SK-N-SH treated with all-trans-retinoic acid at 6 μM for 48 hours (cell line): ENCODE measurements at regions not wholly inside any gene's neighbourhood (a gene's known extent, or its start where the extent isn't known, plus 50 kb on each side); places are given as distances from the start of the nearest gene placed in this dataset.

Source experiments
- ATAC-seq: fragments of 200-7000 bp; cut with Tn5 transposase; 3 replicates; pipeline ENCODE4 v1.9.1; 2020; ENCODE audit warnings: mild to moderate bottlenecking, moderate library complexity
- BACH2 ChIP-seq: fragments of 250-450 bp; sonication (Bioruptor Pico); IDR thresholded peaks from 2 replicates; pipeline ENCODE4 v1.9.0; 2021; ENCODE audit warnings: mild to moderate bottlenecking, borderline replicate concordance
- CSDC2 ChIP-seq: fragments of 250-450 bp; sonication (Bioruptor Pico); IDR thresholded peaks from 2 replicates; pipeline ENCODE4 v1.5.0; 2020; ENCODE audit warnings: mild to moderate bottlenecking, moderate library complexity
- ESRRG ChIP-seq: fragments of 250-450 bp; sonication (Bioruptor Pico); IDR thresholded peaks from 2 replicates; pipeline ENCODE4 v1.6.1; 2021; ENCODE audit warnings: mild to moderate bottlenecking
- GLIS3 ChIP-seq: fragments of 250-450 bp; sonication (Bioruptor Pico); IDR thresholded peaks from 2 replicates; pipeline ENCODE4 v1.5.0; 2020; ENCODE audit warnings: mild to moderate bottlenecking, moderate library complexity
- ISL1 ChIP-seq: fragments of 250-450 bp; sonication (Bioruptor Pico); IDR thresholded peaks from 2 replicates; pipeline ENCODE4 v2.1.2; 2022; ENCODE audit warnings: mild to moderate bottlenecking, moderate library complexity
- OSR1 ChIP-seq: fragments of 250-450 bp; sonication (Bioruptor Pico); IDR thresholded peaks from 2 replicates; pipeline ENCODE4 v1.8.0; 2022; ENCODE audit warnings: moderate library complexity, mild to moderate bottlenecking, inconsistent platforms
- PATZ1 ChIP-seq: fragments of 250-450 bp; sonication (Bioruptor Pico); IDR thresholded peaks from 2 replicates; pipeline ENCODE4 v1.8.0; 2020; ENCODE audit warnings: mild to moderate bottlenecking, moderate library complexity, borderline replicate concordance
- PPARA ChIP-seq: fragments of 250-450 bp; sonication (Bioruptor Pico); IDR thresholded peaks from 2 replicates; pipeline ENCODE4 v1.5.0; 2020; ENCODE audit warnings: mild to moderate bottlenecking, borderline replicate concordance
- RARB ChIP-seq: fragments of 250-450 bp; sonication (Bioruptor Pico); IDR thresholded peaks from 2 replicates; pipeline ENCODE4 v1.8.0; 2021; ENCODE audit warnings: mild to moderate bottlenecking, moderate library complexity
- SNAI2 ChIP-seq: fragments of 250-450 bp; sonication (Bioruptor Pico); IDR thresholded peaks from 2 replicates; pipeline ENCODE4 v1.5.0; 2020; ENCODE audit warnings: mild to moderate bottlenecking, moderate library complexity
- TOX ChIP-seq: fragments of 250-450 bp; sonication (Bioruptor Pico); IDR thresholded peaks from 2 replicates; pipeline ENCODE4 v1.8.0; 2021; ENCODE audit warnings: mild to moderate bottlenecking, moderate library complexity, borderline replicate concordance
- ZC3H10 ChIP-seq: fragments of 250-450 bp; sonication (Bioruptor Pico); IDR thresholded peaks from 2 replicates; pipeline ENCODE4 v1.5.1; 2021; ENCODE audit warnings: mild to moderate bottlenecking, moderate library complexity
- ZFP3 ChIP-seq: fragments of 250-450 bp; sonication (Bioruptor Pico); IDR thresholded peaks from 2 replicates; pipeline ENCODE4 v1.5.0; 2020; ENCODE audit warnings: mild to moderate bottlenecking, moderate library complexity
- ZFP30 ChIP-seq: fragments of 450-650 bp; formaldehyde crosslinking; IDR thresholded peaks from 2 replicates; pipeline ENCODE4 v1.5.0; 2022; ENCODE audit warnings: mild to moderate bottlenecking, moderate library complexity
- ZNF565 ChIP-seq: fragments of 450-650 bp; formaldehyde crosslinking; conservative IDR thresholded peaks from 2 replicates; pipeline ENCODE4 v1.5.0; 2020; ENCODE audit warnings: low read depth, mild to moderate bottlenecking, moderate library complexity
- ZNF70 ChIP-seq: fragments of 450-650 bp; formaldehyde crosslinking; IDR thresholded peaks from 2 replicates; pipeline ENCODE4 v1.5.0; 2020; ENCODE audit warnings: mild to moderate bottlenecking, moderate library complexity
- ZNF8 ChIP-seq: fragments of 450-650 bp; formaldehyde crosslinking; IDR thresholded peaks from 2 replicates; pipeline ENCODE4 v1.5.0; 2020; ENCODE audit warnings: mild to moderate bottlenecking, moderate library complexity
- TF ChIP-seq, protein P1 (sequence below): fragments of 250-450 bp; sonication (Bioruptor Pico); IDR thresholded peaks from 2 replicates; pipeline ENCODE4 v1.5.1; 2021; ENCODE audit warnings: mild to moderate bottlenecking, moderate library complexity
- TF ChIP-seq, protein P2 (sequence below): fragments of 250-450 bp; sonication (Bioruptor Pico); IDR thresholded peaks from 2 replicates; pipeline ENCODE4 v1.5.1; 2020; ENCODE audit warnings: low read depth, mild to moderate bottlenecking, moderate library complexity
- TF ChIP-seq, protein P3 (sequence below): fragments of 250-450 bp; sonication (Bioruptor Pico); IDR thresholded peaks from 2 replicates; pipeline ENCODE4 v1.5.0; 2020; ENCODE audit warnings: mild to moderate bottlenecking, moderate library complexity

- TF ChIP-seq SNAI2 (CRISPR knock-in tag) = no peak
- TF ChIP-seq ZNF70 = no peak
- TF ChIP-seq ISL1 (CRISPR knock-in tag) = no peak
- TF ChIP-seq, protein P1, sequence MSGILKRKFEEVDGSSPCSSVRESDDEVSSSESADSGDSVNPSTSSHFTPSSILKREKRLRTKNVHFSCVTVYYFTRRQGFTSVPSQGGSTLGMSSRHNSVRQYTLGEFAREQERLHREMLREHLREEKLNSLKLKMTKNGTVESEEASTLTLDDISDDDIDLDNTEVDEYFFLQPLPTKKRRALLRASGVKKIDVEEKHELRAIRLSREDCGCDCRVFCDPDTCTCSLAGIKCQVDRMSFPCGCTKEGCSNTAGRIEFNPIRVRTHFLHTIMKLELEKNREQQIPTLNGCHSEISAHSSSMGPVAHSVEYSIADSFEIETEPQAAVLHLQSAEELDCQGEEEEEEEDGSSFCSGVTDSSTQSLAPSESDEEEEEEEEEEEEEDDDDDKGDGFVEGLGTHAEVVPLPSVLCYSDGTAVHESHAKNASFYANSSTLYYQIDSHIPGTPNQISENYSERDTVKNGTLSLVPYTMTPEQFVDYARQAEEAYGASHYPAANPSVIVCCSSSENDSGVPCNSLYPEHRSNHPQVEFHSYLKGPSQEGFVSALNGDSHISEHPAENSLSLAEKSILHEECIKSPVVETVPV (CRISPR knock-in tag) = no peak
- no peak for TF ChIP-seq RARB (CRISPR knock-in tag)
- no peak for TF ChIP-seq OSR1 (CRISPR knock-in tag)
- TF ChIP-seq, protein P2, sequence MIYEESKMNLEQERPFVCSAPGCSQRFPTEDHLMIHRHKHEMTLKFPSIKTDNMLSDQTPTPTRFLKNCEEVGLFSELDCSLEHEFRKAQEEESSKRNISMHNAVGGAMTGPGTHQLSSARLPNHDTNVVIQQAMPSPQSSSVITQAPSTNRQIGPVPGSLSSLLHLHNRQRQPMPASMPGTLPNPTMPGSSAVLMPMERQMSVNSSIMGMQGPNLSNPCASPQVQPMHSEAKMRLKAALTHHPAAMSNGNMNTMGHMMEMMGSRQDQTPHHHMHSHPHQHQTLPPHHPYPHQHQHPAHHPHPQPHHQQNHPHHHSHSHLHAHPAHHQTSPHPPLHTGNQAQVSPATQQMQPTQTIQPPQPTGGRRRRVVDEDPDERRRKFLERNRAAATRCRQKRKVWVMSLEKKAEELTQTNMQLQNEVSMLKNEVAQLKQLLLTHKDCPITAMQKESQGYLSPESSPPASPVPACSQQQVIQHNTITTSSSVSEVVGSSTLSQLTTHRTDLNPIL (CRISPR knock-in tag) = no peak
- TF ChIP-seq ZC3H10 (CRISPR knock-in tag) = no peak
- TF ChIP-seq PATZ1 (CRISPR knock-in tag) = no peak
- no peak for TF ChIP-seq PPARA (CRISPR knock-in tag)
- TF ChIP-seq ZNF8 (CRISPR knock-in tag) = no peak
- TF ChIP-seq ZFP30 (CRISPR knock-in tag) = no peak
- no peak for TF ChIP-seq GLIS3 (CRISPR knock-in tag)
- TF ChIP-seq CSDC2 (CRISPR knock-in tag) = no peak
- TF ChIP-seq, protein P3, sequence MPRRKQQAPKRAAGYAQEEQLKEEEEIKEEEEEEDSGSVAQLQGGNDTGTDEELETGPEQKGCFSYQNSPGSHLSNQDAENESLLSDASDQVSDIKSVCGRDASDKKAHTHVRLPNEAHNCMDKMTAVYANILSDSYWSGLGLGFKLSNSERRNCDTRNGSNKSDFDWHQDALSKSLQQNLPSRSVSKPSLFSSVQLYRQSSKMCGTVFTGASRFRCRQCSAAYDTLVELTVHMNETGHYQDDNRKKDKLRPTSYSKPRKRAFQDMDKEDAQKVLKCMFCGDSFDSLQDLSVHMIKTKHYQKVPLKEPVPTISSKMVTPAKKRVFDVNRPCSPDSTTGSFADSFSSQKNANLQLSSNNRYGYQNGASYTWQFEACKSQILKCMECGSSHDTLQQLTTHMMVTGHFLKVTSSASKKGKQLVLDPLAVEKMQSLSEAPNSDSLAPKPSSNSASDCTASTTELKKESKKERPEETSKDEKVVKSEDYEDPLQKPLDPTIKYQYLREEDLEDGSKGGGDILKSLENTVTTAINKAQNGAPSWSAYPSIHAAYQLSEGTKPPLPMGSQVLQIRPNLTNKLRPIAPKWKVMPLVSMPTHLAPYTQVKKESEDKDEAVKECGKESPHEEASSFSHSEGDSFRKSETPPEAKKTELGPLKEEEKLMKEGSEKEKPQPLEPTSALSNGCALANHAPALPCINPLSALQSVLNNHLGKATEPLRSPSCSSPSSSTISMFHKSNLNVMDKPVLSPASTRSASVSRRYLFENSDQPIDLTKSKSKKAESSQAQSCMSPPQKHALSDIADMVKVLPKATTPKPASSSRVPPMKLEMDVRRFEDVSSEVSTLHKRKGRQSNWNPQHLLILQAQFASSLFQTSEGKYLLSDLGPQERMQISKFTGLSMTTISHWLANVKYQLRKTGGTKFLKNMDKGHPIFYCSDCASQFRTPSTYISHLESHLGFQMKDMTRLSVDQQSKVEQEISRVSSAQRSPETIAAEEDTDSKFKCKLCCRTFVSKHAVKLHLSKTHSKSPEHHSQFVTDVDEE (CRISPR knock-in tag) = no peak
- TF ChIP-seq TOX (CRISPR knock-in tag) = no peak
- no peak for TF ChIP-seq ESRRG (CRISPR knock-in tag)
- TF ChIP-seq ZNF565 (CRISPR knock-in tag) = no peak
- no peak for TF ChIP-seq ZFP3 (CRISPR knock-in tag)
- no peak for TF ChIP-seq BACH2 (CRISPR knock-in tag)
- no peak; the same call in 2 of the 3 replicates for ATAC-seq
Observed at GRCh38 chr10:88130912-88131311, 267.5 kb downstream of the PTEN start.

DNA sequence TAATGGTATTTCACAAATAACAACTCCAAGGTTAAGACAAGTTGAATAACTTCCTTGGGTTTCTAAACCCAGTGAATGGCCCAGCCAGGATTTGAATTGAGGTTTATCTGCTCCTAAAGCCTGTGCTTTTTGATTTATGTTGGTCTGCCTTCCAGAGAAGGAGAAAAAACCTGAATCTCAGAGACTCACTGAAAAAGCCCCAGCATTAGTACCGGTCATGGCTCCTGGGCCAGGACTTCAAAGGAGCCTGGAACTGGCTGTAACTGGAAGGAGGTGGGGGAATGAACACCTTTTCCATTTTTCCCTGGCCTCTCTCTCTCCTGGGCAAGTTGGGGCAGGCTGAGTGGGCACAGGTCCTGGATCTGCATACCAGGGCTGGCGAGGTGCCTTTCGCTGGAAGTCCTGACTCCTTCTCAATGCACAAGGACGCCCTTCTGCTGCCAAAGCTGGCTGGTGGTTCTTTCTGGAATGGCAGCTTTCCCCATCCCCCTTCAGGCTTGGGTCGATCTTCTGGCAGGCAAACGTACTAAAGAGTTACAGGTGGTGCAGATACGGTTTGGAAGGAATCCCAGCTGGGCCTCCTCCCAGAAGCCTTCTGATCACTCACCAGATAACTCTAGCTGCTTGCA lies 268.2 kb downstream of the PTEN start:
- TF ChIP-seq, protein P3 (CRISPR knock-in tag) = no peak
- TF ChIP-seq CSDC2 (CRISPR knock-in tag) = no peak
- TF ChIP-seq, protein P1 (CRISPR knock-in tag) = no peak
- TF ChIP-seq ZNF70 = no peak
- TF ChIP-seq, all 23 proteins: peak for 0
- peak; percentile 88 for ATAC-seq
